Transverse colon (tissue), 3 donors: ENCODE measurements at regions not wholly inside any gene's neighbourhood (a gene's known extent, or its start where the extent isn't known, plus 50 kb on each side); places are given as distances from the start of the nearest gene placed in this dataset.

Experiments
- EP300 ChIP-seq: sonication (generic); formaldehyde crosslinking; IDR thresholded peaks from one replicate; pipeline ENCODE4 v1.6.1; 2017; ENCODE audit warnings: antibody characterized with exemption, low read depth
- POLR2A ChIP-seq: fragments of 450-650 bp; IDR thresholded peaks from one replicate; pipeline ENCODE4 v1.6.1; 2016; ENCODE audit warnings: antibody characterized with exemption, mild to moderate bottlenecking, moderate library complexity
- TF ChIP-seq, protein P1 (sequence below), 5 experiments: fragments of 200-600 bp in 3 of 5; fragments of 450-650 bp in 2 of 5; sonication (generic) in 3 of 5; IDR thresholded peaks; 1 replicate in 2 of 5; 2 replicates in 3 of 5; pipeline ENCODE4 v1.5.1; 2016 to 2017; ENCODE audit warnings: antibody characterized with exemption in 5 of 5, inconsistent platforms in 3 of 5, mild to moderate bottlenecking in 2 of 5, moderate library complexity in 1 of 5

GRCh38 chr5:4722886-4723285 lies 417.2 kb upstream of the ADAMTS16 start:
- TF ChIP-seq, protein P1, sequence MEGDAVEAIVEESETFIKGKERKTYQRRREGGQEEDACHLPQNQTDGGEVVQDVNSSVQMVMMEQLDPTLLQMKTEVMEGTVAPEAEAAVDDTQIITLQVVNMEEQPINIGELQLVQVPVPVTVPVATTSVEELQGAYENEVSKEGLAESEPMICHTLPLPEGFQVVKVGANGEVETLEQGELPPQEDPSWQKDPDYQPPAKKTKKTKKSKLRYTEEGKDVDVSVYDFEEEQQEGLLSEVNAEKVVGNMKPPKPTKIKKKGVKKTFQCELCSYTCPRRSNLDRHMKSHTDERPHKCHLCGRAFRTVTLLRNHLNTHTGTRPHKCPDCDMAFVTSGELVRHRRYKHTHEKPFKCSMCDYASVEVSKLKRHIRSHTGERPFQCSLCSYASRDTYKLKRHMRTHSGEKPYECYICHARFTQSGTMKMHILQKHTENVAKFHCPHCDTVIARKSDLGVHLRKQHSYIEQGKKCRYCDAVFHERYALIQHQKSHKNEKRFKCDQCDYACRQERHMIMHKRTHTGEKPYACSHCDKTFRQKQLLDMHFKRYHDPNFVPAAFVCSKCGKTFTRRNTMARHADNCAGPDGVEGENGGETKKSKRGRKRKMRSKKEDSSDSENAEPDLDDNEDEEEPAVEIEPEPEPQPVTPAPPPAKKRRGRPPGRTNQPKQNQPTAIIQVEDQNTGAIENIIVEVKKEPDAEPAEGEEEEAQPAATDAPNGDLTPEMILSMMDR (IDR thresholded peaks at IDR 0.05) = no peak
- TF ChIP-seq POLR2A = no peak
- TF ChIP-seq EP300 = no peak
